ENCODE measurements at regions not wholly inside any gene's neighbourhood (a gene's known extent, or its start where the extent isn't known, plus 50 kb on each side); places are given as distances from the start of the nearest gene placed in this dataset.

GRCh38 chr3:139213936-139214335, 129.9 kb upstream of the MRPS22 start:
- ChIA-PET POLR2A (ENCODE audit: unreplicated experiment) (no interaction called here), CTCF (no interaction called here)
- Histone ChIP-seq H2AFZ (replicated peaks; ENCODE audit: low read length, poor library complexity) (no peak overlapping the region), H4K91ac (ENCODE audit: insufficient read depth, low read depth, low read length) (no peak overlapping the region), H3K23ac (ENCODE audit: low read depth, low read length) (no peak overlapping the region), H2AK5ac (ENCODE audit: low read depth, low read length) (no peak overlapping the region), H2AK9ac (replicated peaks; ENCODE audit: low read depth, low read length, poor library complexity) (no peak overlapping the region), H3K27me3 (ENCODE audit: control insufficient read depth, insufficient read depth, low read length) (peaks cover 14% of the 10 kb centered on the region), H3K4me1 (ENCODE audit: control insufficient read depth, insufficient read depth, low read length) (no peaks in the 10 kb centered on the region), H4K20me1 (ENCODE audit: insufficient read depth, low read length) (no peaks in the 10 kb centered on the region), H3K4me3 (ENCODE audit: insufficient read depth, low read depth, low read length) (no peak overlapping the region), H3K79me1 (ENCODE audit: low read depth in 1 of 2, low read length in 2 of 2) (no peaks in the 10 kb centered on the region), H3K4me2 (ENCODE audit: low read depth, low read length) (no peak overlapping the region), H4K8ac (ENCODE audit: low read depth in 2 of 2, low read length in 2 of 2) (no peak overlapping the region), H3K18ac (ENCODE audit: low read depth, low read length) (no peak overlapping the region), H4K5ac (ENCODE audit: low read depth, low read length) (no peak overlapping the region), H3K36me3 (ENCODE audit: control insufficient read depth, insufficient read depth, low read length) (no peaks in the 10 kb centered on the region), H3K56ac (ENCODE audit: extremely low read depth, insufficient read depth, low read length) (no peak overlapping the region), H3K14ac (replicated peaks; ENCODE audit: low read depth, low read length) (no peak overlapping the region), H2BK20ac (ENCODE audit: low read depth, low read length) (no peak overlapping the region), H3K4ac (ENCODE audit: low read depth, low read length) (no peak overlapping the region), H3K27ac (ENCODE audit: insufficient read depth, low read length) (no peak overlapping the region), H2BK120ac (ENCODE audit: low read depth, low read length) (no peak overlapping the region), H3K9ac (ENCODE audit: low read depth, low read length) (no peak overlapping the region), H3K9me1 (ENCODE audit: insufficient read depth, low read length) (no peaks in the 10 kb centered on the region), H3K9me3 (ENCODE audit: control insufficient read depth, insufficient read depth, low read length) (no peaks in the 10 kb centered on the region), H2BK5ac (ENCODE audit: low read depth, low read length, poor library complexity, severe bottlenecking) (no peak overlapping the region), H2BK15ac (ENCODE audit: low read depth, low read length) (no peak overlapping the region)
- dilution Hi-C loops (cut with HindIII; ENCODE audit: low sequenced_read_pairs, unreplicated experiment) (no loop called here), intact Hi-C loops (cut with micrococcal nuclease) (no loop called here), in situ Hi-C loops (cut with MboI; ENCODE audit: low sequenced_read_pairs) (no loop called here)
- TF ChIP-seq, protein P1, sequence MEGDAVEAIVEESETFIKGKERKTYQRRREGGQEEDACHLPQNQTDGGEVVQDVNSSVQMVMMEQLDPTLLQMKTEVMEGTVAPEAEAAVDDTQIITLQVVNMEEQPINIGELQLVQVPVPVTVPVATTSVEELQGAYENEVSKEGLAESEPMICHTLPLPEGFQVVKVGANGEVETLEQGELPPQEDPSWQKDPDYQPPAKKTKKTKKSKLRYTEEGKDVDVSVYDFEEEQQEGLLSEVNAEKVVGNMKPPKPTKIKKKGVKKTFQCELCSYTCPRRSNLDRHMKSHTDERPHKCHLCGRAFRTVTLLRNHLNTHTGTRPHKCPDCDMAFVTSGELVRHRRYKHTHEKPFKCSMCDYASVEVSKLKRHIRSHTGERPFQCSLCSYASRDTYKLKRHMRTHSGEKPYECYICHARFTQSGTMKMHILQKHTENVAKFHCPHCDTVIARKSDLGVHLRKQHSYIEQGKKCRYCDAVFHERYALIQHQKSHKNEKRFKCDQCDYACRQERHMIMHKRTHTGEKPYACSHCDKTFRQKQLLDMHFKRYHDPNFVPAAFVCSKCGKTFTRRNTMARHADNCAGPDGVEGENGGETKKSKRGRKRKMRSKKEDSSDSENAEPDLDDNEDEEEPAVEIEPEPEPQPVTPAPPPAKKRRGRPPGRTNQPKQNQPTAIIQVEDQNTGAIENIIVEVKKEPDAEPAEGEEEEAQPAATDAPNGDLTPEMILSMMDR (conservative IDR thresholded peaks at IDR 0.05; ENCODE audit: low read depth, low read length): no peak
- TF ChIP-seq RFX5 (IDR thresholded peaks at IDR 0.05; ENCODE audit: low read depth, low read length) (no peak), NFE2L2 (IDR thresholded peaks at IDR 0.05; ENCODE audit: low read depth, low read length) (no peak), MAZ (IDR thresholded peaks at IDR 0.05; ENCODE audit: borderline replicate concordance, low read depth, low read length) (no peak), RAD21 (IDR thresholded peaks at IDR 0.05; ENCODE audit: low read length) (no peak), CEBPB (IDR thresholded peaks at IDR 0.05; ENCODE audit: low read depth, low read length) (no peak), MAFK (IDR thresholded peaks at IDR 0.05; ENCODE audit: low read depth, low read length) (no peak), BHLHE40 (IDR thresholded peaks at IDR 0.05; ENCODE audit: low read depth, low read length) (no peak), RCOR1 (IDR thresholded peaks at IDR 0.05; ENCODE audit: insufficient replicate concordance, low read length) (no peak)
- TF ChIP-seq, protein P2, sequence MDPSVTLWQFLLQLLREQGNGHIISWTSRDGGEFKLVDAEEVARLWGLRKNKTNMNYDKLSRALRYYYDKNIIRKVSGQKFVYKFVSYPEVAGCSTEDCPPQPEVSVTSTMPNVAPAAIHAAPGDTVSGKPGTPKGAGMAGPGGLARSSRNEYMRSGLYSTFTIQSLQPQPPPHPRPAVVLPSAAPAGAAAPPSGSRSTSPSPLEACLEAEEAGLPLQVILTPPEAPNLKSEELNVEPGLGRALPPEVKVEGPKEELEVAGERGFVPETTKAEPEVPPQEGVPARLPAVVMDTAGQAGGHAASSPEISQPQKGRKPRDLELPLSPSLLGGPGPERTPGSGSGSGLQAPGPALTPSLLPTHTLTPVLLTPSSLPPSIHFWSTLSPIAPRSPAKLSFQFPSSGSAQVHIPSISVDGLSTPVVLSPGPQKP (IDR thresholded peaks at IDR 0.05; ENCODE audit: borderline replicate concordance, low read depth, low read length): no peak
- no CpG with 5 or more reads among the region's 5 CpGs for WGBS, 2 experiments (ENCODE audit: extremely low coverage in 2 of 2, insufficient read length in 1 of 2)
- BruUV-seq (replicated peaks): no TSS peak
- ATAC-seq (ENCODE audit: low read depth) (no peak), DNase-seq (no peak)

All from IMR-90 (cell line).